Activated CD8-positive, alpha-beta memory T cell treated with anti-CD3 and anti-CD28 coated beads, Interleukin-2, amount 50 U/mL, for 4 hours (primary cell): ENCODE measurements at regions not wholly inside any gene's neighbourhood (a gene's known extent, or its start where the extent isn't known, plus 50 kb on each side); places are given as distances from the start of the nearest gene placed in this dataset.

Source experiments
- DNase-seq: peaks from one replicate; pipeline ENCODE4 v3.0.0-alpha.2; 2020

DNA sequence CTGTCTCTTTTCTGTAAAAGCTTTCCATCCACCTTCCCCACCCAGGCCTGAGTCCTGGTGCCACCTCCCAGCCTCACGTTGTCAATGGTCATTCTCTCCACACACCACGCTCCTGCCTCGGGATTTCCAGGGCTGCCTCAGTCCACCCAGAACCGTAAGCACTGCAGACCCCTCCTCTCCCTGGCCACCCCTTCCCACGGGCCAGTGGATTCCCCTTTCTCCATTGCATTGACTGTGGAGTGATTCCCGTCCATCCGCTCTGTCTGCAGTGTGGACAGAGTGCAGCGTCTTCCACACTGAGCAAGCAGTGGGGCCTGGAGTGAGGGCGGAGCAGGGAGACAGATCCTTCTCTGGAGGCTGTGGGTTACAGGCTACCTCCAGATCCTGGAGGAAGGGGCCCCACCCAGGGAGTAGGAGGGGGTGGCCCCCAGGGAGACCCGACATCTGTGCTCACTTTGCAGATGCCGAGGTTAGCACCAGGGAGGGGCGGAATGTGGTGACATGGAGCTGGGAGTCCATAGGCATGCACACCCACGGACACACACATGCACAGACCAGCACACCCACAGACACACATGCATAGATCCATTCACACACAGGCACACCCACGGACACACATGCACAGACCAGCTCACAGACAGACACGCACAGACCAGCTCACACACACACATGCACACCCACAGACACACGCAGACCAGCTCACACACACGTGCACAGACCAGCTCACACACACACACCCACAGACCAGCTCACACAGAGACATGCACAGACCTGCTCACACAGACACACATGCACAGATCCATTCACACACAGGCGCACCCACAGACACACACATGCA, 109.6 kb upstream of the B3GAT1 start:
- no peak for DNase-seq

DNA sequence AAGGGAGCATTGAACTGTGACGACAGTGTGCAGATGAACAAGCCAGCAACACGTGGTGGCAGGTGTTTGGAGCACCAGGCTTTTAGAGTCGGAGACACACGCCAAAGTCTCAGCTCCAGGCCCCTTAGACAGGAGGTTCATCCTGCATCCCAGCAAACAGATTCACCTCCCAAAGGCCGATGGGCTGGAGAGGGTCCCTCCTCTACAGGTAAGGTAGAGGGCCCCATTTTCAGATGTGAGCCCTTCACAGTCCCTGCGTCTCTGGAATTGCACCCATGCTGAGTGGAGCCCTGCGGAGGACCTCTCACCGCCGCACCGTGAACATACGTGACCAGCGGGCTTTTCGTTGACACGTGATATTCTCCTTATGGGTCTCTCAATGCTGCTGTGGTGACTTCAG, 109.0 kb upstream of the B3GAT1 start:
- DNase-seq, result no peak

DNA sequence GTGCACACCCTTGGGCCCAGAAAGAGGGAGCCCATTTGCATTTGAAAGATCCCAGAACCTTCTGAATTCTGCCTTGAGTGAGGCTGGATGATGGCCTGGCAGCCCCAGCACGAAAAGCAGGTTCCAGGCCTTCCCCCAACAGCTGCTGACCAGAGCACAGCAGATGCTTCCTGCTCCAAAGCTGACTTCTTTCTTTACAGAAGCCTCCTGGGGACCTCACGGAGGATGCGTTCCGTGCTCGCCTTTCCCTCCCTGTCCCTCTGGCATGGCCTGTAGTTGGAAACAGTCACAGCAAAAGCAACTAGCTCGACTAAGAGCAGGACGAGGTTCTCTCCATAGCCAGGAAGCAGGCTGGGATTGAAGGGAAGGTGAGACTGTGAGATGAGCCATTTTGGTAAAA, 107.7 kb upstream of the B3GAT1 start:
- DNase-seq, result no peak

DNA sequence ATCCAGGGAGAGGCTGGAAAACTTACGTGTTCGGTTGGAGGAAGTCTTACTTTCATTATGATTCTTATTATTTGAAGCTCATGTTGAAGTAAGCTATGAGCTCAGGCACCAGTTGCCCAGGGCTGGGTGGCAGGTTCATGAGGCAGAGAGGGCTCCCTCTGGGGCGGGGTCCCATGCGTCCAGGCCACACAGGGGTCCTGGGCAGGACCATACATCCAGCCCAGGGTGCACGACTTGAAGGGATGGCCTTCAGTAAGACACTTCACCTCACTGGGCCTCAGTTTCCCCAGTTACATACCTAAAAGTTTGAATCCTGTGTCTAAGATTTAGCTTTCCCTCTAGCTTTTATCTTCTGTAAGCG, 107.3 kb upstream of the B3GAT1 start:
- no peak for DNase-seq

DNA sequence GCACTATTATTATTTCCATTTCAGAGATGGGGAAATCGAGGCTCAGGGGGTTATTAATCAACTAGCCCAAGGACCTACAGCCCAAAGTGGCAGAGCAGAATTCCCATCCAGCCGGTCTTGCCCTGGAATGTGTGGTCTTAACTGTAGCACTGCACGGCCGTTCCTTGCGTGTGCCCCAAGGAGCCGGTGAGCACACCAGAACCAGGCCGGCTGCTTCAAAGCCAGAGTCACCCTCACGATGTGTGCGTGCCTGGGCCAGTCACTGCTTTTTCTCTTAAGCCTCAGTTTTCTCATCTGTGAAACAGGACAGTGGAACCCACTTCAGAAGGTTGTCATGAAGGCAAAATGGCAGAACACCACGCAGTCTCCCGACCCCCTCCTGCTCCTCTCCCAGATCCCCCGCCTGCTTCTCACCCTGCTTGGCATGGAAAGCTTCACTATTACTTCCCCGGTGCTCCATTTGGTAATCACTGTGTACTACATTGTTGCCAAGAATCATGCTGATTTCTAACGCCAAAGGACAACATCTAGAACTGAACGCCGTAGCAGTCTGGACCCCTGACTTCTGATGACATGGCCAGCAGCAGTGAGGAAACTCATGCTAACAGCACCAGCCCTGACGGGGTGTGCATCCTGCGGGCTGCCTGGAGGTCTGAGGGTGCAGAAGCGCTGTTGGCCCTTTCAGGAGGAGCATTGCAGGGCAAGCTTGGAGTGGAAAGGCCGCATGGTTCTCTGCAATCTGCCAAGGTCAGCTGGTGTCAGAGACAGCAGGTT, 106.8 kb upstream of the B3GAT1 start:
- DNase-seq, result no peak

DNA sequence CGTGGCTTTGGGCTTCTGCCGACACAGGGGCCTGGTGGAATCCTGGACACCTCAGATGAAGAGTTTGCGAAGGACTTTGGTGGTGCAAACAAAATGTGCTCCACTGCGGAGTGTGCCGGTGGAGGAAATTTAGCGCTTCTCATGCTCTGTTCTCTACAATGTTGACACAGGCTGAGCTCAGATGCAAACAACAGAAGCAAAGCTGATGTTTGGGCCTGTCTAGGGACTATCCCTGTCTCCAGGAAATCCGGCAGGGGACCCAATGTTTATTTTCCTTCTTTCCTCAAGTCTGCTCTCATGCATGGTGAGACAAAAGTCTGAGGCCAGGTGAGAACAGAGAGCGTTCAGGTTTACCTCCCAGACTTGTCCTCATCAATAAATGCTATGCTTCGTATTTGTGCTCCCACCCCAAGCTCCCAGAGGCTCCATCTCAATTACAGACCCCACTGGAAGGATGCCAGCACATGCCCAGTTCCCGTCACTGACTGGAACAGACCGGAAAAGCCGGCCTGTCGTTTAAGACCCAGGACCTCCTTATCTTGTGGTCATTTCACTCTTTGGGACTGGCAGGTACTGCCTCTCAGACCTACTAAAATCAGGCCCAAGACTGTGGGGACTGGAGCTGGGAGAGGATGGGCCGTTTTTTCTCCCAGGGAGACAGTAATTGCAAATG, 105.7 kb upstream of the B3GAT1 start:
- no peak for DNase-seq

DNA sequence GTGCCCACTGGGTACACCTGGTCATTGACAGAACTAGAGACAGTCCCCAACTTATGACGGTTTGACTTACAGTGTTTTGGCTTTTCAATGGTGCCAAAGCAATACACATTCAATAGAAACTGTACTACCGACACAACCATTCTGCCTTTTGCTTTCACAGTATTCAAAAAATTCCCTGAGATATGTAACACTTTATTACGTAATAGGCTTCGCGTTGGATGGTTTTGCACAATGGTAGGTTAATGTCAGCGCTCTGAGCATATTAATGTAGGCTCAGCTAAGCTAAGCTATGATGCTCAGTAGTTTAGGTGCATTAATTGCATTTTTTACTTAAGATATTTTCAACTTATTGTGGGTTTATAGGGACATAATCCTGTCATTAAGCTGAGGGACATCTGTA, 105.1 kb upstream of the B3GAT1 start:
- DNase-seq, result no peak

DNA sequence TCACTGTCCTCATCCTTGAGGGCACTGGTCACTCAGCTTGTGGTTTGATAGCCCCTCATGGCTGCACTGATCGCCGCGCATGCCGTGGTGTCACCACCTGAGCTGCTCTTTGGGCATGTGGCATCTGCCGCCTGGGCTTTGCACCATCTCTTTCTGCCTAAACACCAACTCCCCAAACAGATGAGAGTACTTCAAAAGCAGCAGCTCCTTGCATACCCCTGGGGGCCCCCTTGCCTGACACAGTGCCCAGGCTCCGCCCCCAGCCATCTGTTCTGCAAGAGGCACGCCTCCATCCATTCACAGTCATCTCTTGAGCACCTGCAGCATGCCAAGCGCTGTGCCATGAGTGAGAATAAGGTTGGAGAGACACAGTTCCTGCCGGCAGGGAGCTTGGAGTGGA, 104.5 kb upstream of the B3GAT1 start:
- DNase-seq, result peak; percentile 4

DNA sequence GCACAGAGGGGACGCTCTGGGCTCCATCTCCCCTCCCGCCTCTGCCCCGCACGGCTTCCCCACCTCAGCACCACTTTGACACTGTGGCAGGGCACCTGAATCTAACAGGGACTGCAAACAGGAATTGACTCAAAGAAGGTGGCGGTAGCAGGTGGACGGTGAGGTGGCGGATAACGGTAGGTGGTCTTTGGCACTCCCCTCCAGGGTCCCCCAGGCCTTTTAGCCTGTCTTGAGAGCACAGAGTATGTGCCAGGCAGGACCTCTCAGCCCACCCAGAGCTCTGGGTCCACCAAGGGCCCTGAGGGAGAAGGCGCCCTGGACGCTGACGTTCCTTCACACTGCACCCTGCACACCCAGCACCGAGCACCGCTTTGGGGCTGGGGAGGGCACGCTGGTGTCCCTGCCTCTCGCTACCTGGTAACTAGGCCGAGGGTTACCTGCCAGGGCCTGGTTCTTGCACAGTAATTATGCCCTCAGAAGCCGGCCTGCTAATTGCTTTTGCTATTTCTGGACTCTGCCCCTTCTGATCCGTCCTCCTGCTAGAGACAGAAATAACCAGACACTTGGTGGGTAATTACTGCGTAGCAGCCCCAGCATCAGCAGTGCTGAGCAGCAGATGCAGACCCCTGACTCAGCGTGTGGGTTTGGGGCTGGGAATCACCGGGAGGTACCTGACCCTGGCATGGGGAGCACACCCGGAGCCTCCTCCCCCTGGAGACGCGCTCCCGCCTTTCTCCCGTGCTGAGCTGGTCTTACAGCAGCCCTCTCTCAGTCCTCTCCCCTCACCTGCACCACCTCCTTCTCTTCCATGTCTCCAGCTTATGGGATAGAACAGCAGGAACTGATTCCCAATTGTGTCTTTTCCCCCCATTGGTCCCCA, 103.3 kb upstream of the B3GAT1 start:
- DNase-seq, result no peak

DNA sequence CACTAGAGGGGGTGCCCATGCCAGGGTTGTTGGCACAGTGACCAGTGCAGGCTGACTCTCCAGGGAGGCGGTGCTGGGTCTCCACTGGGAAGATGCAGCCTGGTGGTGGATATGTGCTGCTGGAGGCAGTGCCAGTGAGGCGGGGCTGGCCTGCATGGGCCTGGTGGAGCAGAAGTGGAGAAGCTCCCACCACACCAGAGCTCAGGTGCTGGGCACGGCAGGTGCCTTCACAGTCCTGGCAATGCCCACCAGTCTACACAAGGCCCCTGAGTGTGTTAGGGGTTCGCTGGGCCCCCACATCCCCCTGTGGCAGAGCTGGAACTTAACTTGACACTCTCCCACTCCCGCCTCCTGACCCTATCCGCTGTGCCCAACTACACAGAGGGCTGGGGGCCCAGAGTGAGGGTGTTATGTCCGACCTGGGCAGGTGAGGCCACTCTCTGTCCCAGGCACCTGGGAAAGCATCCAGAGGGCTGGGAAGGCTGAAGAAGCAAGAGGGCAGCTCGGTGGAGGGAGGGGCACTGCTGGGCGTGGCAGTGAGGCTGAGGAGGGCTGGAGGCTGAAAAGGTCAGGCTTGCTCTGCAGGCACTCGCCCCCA, 102.4 kb upstream of the B3GAT1 start:
- DNase-seq, result peak; percentile 9

DNA sequence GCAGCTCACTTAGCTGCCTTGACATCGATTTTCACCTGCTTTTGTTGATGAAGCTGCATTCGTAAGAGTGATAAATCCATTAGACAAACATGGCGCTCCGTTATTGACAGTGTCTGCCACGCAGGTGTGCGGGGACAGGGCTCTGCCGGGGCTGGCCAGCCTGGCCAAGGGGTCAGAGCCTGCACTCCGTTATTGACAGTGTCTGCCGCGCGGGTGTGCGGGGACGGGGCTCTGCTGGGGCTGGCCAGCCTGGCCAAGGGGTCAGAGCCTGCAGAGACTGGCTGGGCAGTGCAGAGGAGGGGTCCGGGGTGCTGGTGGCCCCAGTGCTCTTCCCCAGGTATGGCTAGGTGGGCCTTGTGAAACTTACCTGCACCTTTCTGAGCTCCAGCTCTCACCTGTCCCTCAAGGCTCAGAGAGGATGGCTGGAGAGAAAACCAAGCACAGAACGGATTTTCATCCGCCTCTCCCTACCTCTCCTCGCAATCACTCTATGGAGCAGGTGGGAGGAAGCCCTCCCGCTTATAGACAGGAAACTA, 101.6 kb upstream of the B3GAT1 start:
- DNase-seq, result peak; percentile 2

DNA sequence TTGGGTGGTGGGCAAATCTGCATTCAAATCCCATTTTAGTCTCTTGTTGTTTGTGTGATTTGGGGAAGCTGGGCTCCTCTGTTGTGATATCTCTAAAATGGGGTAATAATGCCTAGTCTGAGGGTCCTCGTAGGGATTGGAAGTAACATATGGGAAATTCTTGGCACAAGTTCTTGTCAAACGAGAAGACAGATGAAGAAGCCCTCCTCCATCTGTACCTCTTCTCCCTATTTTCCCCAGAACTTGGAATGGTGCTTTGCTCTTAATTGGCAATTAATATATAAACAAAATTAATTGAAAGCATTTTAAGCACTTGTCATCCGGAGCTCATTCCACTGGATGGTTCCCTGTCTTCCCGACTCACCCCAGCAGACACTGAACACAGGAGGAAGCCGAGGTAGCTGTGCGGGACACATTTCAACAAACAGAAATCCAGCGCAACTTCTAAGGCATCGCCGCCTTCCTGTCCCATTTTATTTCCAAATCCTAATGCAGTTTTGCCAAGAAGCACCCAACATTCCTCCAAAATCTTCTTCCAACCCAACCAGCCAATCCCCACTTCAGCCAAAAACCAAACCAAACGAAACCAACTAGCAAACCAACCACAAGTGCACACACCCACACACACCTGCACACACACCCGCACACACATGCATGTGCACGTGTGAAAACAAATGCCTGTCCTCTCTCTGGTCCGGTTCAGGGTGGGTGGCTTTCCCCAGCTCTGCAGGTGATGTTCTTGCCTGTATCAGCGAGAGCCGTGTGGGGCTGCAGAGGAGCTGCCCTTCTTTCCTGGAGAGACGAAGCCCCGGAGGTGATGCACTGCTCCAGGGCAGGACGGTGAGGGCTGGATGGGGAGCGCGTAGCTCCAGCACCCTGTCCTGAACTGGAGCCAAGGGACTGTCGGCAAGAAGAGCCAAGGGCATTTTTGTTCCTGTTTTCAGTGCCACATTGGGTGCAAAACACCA, 100.8 kb upstream of the B3GAT1 start:
- DNase-seq, result no peak

DNA sequence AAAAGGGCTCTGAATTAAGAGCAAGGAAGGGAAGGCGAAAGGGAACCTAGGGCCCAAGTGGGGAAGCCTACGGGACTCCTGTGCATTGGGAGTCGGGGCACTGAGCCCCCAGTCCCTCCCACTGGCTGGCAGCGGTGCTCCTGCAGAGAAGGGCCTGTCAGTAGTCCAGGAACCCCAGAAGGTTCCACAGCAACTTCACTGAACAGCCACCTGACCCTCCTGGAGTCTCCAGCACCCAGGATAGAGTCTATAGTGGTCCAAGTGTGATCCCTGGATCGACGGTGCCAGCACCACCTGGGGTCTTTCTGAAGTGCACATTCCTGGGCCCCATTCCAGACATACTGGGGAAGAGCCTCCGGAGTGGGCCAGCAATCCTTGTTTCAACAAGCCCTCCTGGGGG, 100.0 kb upstream of the B3GAT1 start:
- no peak for DNase-seq

DNA sequence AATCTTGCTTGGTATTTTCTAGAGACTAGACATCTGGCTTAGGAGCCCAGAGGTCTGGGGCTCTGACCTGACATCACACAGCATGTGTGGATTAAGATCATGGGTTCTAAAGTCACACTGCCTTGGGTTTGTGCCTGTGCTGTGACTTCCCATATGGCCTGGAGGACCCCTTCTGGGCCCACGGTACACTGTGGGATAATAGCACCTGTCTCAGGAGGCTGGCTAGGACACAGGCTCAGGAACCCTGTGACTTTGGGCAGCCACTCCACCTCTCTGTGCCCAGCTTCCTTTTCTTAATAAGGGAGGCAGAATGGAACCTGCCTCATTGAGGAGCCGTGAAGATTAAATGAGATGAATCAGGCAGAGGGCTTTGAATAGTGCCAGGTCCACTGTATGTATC, 99.2 kb upstream of the B3GAT1 start:
- DNase-seq, result no peak

DNA sequence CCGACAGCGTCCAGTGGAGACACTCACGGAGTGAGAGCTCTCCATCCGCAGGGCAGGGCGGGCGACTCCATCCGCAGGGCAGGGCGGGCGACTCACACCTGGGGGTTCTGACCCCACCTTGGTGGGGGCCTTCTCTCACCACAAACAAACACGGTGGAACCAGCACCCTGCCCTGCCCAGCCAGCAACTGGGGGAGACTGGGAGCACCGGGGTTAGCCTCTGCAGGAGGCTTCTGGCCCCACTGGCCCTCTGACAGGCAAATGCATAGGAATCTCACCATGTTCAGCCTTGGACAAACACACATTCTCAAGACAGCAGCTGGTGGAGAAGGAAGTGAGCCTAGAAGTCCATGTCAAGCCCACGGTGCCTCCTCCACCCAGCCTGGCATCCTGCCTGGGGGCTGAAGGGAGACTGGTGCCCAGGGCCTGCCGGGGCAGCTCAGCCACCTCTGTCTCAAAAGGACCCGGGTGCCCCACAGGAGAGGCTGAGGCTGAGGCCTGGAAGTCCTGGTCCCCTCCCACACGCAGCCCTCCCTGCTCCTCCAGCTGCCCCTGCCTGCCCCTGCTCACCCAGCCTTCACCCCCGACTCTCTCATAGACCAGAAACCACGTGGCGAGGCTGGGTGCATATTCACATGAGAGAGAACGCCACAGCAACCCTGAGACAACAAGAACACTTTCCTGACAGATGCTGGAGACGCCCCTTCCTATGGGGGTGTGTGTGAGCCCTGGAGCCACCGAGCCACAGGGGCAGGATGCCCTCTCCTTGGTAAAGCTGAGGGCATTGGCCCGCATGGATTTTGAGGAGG, 98.4 kb upstream of the B3GAT1 start:
- DNase-seq, result no peak

DNA sequence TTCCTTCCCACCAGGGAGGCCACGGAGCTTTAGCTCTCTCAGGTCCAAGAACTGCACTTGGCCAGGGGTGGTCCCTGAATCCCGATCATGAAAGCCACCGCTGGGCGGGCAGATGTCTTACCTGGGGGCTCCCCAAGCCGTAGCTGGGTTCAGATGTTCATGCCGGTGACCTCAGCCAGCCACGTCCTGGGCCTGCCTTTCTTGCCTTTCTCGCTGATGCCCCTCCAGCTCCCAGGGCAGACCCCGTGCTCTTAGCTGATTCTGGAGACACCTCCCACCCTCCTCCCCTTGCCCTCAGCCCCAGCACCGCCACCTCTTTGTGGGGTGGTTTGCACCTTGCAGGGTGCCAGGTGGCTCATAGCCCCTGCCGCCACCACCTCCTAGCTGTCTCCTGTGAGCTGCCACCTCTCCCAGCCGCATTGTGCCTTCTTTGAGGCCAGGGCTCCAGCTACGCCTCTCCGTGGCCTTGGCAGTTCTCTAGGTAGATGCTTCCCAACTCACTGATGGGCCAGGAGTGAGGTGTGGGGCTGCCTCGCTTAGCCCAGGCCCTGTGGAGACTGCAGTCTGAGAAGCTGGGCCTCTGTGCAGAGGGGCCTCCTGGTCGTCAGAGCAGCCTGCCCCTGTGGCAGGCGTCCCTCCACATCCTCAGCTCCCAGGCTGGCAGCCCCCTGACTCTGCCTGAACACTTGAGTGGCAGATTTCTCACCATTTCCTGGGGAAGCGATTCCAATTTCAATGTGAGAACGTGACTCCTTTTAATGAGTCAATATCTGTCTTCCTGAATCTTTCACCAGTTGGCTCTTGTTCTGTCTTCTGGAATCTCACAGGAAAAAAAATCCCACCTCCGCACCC, 97.6 kb upstream of the B3GAT1 start:
- DNase-seq, result no peak

DNA sequence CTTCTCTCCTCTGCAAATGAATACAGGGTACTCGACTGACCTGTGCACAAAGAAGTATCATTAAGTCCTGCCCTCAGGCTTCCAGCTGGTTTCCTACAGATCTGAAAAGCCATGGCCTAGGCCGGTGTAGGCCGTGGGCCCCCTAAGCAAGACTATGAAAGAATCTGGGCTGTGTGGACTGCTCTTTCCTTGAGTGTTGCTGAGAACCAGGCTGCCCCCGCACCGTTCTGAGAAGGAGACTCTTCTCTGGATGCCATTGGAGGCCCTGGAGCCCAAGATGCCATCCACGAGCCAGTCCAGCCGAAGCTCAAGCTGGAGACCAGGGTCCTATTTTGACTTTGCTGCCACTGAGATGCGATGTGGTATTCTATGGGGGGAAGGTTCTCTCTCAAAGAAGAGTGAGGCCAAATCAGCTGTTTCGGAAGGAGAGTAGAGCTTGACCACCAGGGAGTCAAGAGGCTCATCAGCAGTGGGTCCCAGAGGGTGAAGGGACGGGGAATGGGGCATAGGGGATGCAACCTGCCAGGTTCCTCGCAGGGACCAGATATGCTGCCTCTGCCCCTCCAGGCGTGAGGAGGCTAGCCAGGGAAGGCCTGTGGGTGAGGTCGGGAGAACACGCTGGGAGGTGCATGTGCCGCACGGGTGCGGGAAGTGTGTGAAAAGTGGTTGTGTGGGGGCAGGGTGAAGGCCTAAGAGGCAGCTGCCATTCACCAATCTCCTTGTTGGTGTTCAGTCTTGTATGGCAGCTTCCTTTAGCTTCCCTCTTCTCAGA, 96.4 kb upstream of the B3GAT1 start:
- DNase-seq, result no peak

DNA sequence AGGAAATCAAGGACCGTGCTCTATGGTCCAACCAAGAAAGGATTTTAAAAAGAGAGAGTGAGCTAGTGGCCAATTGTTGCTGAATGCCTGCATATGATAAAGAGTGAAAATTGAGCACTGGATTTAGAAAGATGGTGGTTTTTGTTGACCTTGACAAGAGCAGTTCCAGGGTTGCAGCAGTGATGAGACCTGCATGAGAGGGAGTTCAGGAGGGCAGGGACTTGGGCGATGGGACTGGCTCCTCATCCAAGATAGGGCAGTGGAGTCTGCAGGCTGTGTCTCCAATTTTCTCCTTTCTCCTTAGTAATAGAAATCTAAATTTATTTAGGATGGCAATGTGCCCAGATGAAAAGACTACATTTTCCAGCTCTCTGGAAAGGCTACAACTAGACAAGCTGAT, 94.0 kb upstream of the B3GAT1 start:
- DNase-seq, result no peak
